Lower leg skin (tissue), 3 donors: ENCODE measurements at regions not wholly inside any gene's neighbourhood (a gene's known extent, or its start where the extent isn't known, plus 50 kb on each side); places are given as distances from the start of the nearest gene placed in this dataset.

ENCODE experiments used
- POLR2A ChIP-seq, 2 donors: fragments of 450-650 bp; IDR thresholded peaks; one replicate each; pipeline ENCODE4 v1.6.1; 2016 to 2017; ENCODE audit warnings: antibody characterized with exemption in 2 of 2, mild to moderate bottlenecking in 1 of 2, moderate library complexity in 1 of 2
- TF ChIP-seq, protein P1 (sequence below), 3 donors: fragments of 450-650 bp; IDR thresholded peaks; one replicate each; pipeline ENCODE4 v1.5.1; 2016; ENCODE audit warnings: antibody characterized with exemption in 3 of 3, mild to moderate bottlenecking in 3 of 3, moderate library complexity in 2 of 3

DNA sequence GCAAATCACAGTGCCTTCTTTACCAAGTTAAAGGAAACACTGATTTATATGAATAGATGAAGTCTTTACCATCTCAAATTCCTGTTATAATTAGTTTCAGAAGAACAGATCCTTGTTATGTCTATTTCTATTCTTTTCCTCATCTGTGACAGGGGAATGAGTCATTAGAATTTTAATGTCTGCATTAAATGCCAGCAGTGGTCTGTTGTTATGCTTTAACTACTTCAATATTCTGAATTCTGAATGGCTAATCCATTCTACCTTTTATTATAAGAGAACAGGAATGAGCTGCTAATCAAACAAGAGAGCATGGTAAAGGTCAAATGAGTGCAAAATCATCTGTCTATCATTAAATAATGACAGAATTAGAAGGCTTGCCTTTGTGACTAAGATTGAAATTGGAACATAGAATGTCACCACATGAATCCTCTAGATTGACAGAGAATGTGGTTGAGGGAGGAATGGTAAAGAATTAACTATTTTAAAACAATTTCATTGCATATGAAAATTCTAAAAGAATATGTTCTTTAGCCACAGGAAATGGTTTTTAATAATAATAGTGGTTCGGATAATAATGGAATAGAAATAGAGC is 935.5 kb downstream of the ADGRL3 start:
- TF ChIP-seq, protein P1, sequence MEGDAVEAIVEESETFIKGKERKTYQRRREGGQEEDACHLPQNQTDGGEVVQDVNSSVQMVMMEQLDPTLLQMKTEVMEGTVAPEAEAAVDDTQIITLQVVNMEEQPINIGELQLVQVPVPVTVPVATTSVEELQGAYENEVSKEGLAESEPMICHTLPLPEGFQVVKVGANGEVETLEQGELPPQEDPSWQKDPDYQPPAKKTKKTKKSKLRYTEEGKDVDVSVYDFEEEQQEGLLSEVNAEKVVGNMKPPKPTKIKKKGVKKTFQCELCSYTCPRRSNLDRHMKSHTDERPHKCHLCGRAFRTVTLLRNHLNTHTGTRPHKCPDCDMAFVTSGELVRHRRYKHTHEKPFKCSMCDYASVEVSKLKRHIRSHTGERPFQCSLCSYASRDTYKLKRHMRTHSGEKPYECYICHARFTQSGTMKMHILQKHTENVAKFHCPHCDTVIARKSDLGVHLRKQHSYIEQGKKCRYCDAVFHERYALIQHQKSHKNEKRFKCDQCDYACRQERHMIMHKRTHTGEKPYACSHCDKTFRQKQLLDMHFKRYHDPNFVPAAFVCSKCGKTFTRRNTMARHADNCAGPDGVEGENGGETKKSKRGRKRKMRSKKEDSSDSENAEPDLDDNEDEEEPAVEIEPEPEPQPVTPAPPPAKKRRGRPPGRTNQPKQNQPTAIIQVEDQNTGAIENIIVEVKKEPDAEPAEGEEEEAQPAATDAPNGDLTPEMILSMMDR (IDR thresholded peaks at IDR 0.05): no peak
- no peak for TF ChIP-seq POLR2A (IDR thresholded peaks at IDR 0.05)
